GM21381 (cell line): ENCODE measurements at regions not wholly inside any gene's neighbourhood (a gene's known extent, or its start where the extent isn't known, plus 50 kb on each side); places are given as distances from the start of the nearest gene placed in this dataset.
A peak's percentile ranks its signal among the peaks of the same experiment; 100 is the strongest.
"Not testable (repeated sequence)": the region's sequence is repeated elsewhere in the genome, so short reads cannot be mapped to it uniquely, and the experiment has no call there.

ENCODE experiments used
- ATAC-seq: cut with Tn5 transposase; IDR thresholded peaks from one replicate; pipeline ENCODE4 v1.9.1; 2021; ENCODE audit warnings: mild to moderate bottlenecking, moderate library complexity; ENCODE audit not compliant: unreplicated experiment

- no peak for ATAC-seq
Observed at GRCh38 chr5:152118676-152119470, 194.2 kb upstream of the GLRA1 start.

- ATAC-seq = no peak
Observed at GRCh38 chr5:152116934-152117333, 192.3 kb upstream of the GLRA1 start.

- peak; percentile 71 for ATAC-seq
Observed at GRCh38 chr5:152113401-152113800, 188.8 kb upstream of the GLRA1 start.

- ATAC-seq = no peak
Observed at GRCh38 chr5:152107220-152107619, 182.6 kb upstream of the GLRA1 start.

- no peak for ATAC-seq
Observed at GRCh38 chr5:152106571-152106970, 181.9 kb upstream of the GLRA1 start.

GRCh38 chr5:152105085-152105484 lies 180.4 kb upstream of the GLRA1 start:
- ATAC-seq = no peak

- ATAC-seq = no peak
Observed at GRCh38 chr5:152104211-152104610, 179.6 kb upstream of the GLRA1 start.

- not testable (repeated sequence) for ATAC-seq
Observed at GRCh38 chr5:152102908-152103307, 178.3 kb upstream of the GLRA1 start.

GRCh38 chr5:152102057-152102456 lies 177.4 kb upstream of the GLRA1 start:
- ATAC-seq = no peak

- ATAC-seq = no peak
Observed at GRCh38 chr5:152100462-152100861, 175.8 kb upstream of the GLRA1 start.

GRCh38 chr5:152097128-152097527 lies 172.5 kb upstream of the GLRA1 start:
- ATAC-seq = no peak

GRCh38 chr5:152094716-152095115 lies 170.1 kb upstream of the GLRA1 start:
- ATAC-seq = no peak

- no peak for ATAC-seq
Observed at GRCh38 chr5:152094060-152094459, 169.4 kb upstream of the GLRA1 start.

- no peak for ATAC-seq
Observed at GRCh38 chr5:152092580-152092979, 167.9 kb upstream of the GLRA1 start.

GRCh38 chr5:152089644-152090043 lies 165.0 kb upstream of the GLRA1 start:
- no peak for ATAC-seq

GRCh38 chr5:152086668-152087067 lies 162.0 kb upstream of the GLRA1 start:
- no peak for ATAC-seq

- ATAC-seq = no peak
Observed at GRCh38 chr5:152084476-152084875, 159.8 kb upstream of the GLRA1 start.

GRCh38 chr5:152083231-152083630 lies 158.6 kb upstream of the GLRA1 start:
- no peak for ATAC-seq

GRCh38 chr5:152072091-152072490 lies 147.4 kb upstream of the GLRA1 start:
- no peak for ATAC-seq

GRCh38 chr5:152070591-152070990 lies 145.9 kb upstream of the GLRA1 start:
- ATAC-seq = no peak

- ATAC-seq = no peak
Observed at GRCh38 chr5:152066784-152067183, 142.1 kb upstream of the GLRA1 start.

- no peak for ATAC-seq
Observed at GRCh38 chr5:152063004-152063403, 138.4 kb upstream of the GLRA1 start.

GRCh38 chr5:152061095-152061494 lies 136.4 kb upstream of the GLRA1 start:
- ATAC-seq = no peak
